A549 (cell line): ENCODE measurements at regions not wholly inside any gene's neighbourhood (a gene's known extent, or its start where the extent isn't known, plus 50 kb on each side); places are given as distances from the start of the nearest gene placed in this dataset.

Source experiments
- ATAC-seq, 2 experiments: fragments of 200-7000 bp in 1 of 2; fragments of >200 bp in 1 of 2; cut with Nextera tagmentation in 1 of 2; cut with Tn5 transposase in 1 of 2; 3 replicates each; pipeline versions ENCODE4 v1.8.0 to v1.9.1; 2018 to 2020; ENCODE audit warnings: mild to moderate bottlenecking in 1 of 2, moderate library complexity in 1 of 2
- CTCF ChIA-PET: fragments of 300-600 bp; sonication (Branson Sonifier 250); formaldehyde crosslinking; extraction: SDS; loops from one replicate; lab custom pipeline; 2021; ENCODE audit warnings: antibody characterized with exemption, inconsistent platforms; lab: Yijun Ruan, JAX
- POLR2A ChIA-PET: fragments of 350-600 bp; formaldehyde crosslinking; extraction: SDS; loops from one replicate; lab custom pipeline; 2021; ENCODE audit warnings: antibody characterized with exemption, inconsistent platforms; lab: Yijun Ruan, JAX
- DNase-seq, 2 experiments: peaks; one replicate each; pipeline versions ENCODE4 v3.0.0 to v3.0.0-alpha.2; 2011 to 2016; ENCODE audit warnings: low read depth in 1 of 2, low spot score in 1 of 2
- FAIRE-seq: peaks from 2 replicates; lab custom pipeline; 2011; peaks lifted over from hg19 to GRCh38; lab: Jason Lieb, UNC
- H3K27ac ChIP-seq, 2 experiments: fragments of >200 bp; sonication (Bioruptor Twin); formaldehyde crosslinking; 3 replicates each; pipeline ENCODE4 v1.5.1; 2016 to 2017
- H3K4me1 ChIP-seq: fragments of >200 bp; sonication (Bioruptor Twin); formaldehyde crosslinking; 3 replicates; pipeline ENCODE4 v1.6.1; 2016
- H3K4me2 ChIP-seq: fragments of >200 bp; sonication (Bioruptor Twin); formaldehyde crosslinking; 3 replicates; pipeline ENCODE4 v1.6.1; 2016
- H3K4me3 ChIP-seq: fragments of >200 bp; sonication (Bioruptor Twin); formaldehyde crosslinking; 3 replicates; pipeline ENCODE4 v1.5.1; 2016
- H3K9me3 ChIP-seq: fragments of >200 bp; sonication (Bioruptor Twin); formaldehyde crosslinking; 3 replicates; pipeline ENCODE4 v1.6.1; 2016
- CBX2 ChIP-seq: fragments of 200-600 bp; sonication (generic); IDR thresholded peaks from 2 replicates; pipeline ENCODE4 v1.6.1; 2016; ENCODE audit warnings: low read depth, mild to moderate bottlenecking, borderline replicate concordance
- CBX8 ChIP-seq: fragments of 200-600 bp; sonication (generic); IDR thresholded peaks from 2 replicates; pipeline ENCODE4 v1.6.1; 2016
- EHMT2 ChIP-seq: fragments of 200-600 bp; sonication (generic); IDR thresholded peaks from 2 replicates; pipeline ENCODE4 v1.6.1; 2016; ENCODE audit warnings: antibody characterized with exemption, low read depth, mild to moderate bottlenecking, moderate library complexity
- ESRRA ChIP-seq: fragments of 150-350 bp; IDR thresholded peaks from 2 replicates; pipeline ENCODE4 v1.6.1; 2014; ENCODE audit warnings: mild to moderate bottlenecking, low read length, borderline replicate concordance
- FOSB ChIP-seq: fragments of 250-450 bp; sonication (Bioruptor Pico); IDR thresholded peaks from 2 replicates; pipeline ENCODE4 v1.5.0; 2020; ENCODE audit warnings: mild to moderate bottlenecking, moderate library complexity
- GATA3 ChIP-seq: IDR thresholded peaks from 2 replicates; pipeline ENCODE4 v1.6.1; 2012; ENCODE audit warnings: borderline replicate concordance
- HOXB13 ChIP-seq: fragments of 250-450 bp; sonication (Bioruptor Pico); IDR thresholded peaks from 2 replicates; pipeline ENCODE4 v1.5.0; 2020; ENCODE audit warnings: low read depth, mild to moderate bottlenecking, moderate library complexity
- KDM1A ChIP-seq: fragments of 200-600 bp; sonication (generic); IDR thresholded peaks from 2 replicates; pipeline ENCODE4 v1.6.1; 2016; ENCODE audit warnings: low read depth, mild to moderate bottlenecking
- KDM5A ChIP-seq: fragments of 200-600 bp; sonication (generic); IDR thresholded peaks from 2 replicates; pipeline ENCODE4 v1.6.1; 2016; ENCODE audit warnings: antibody characterized with exemption, mild to moderate bottlenecking
- NR3C1 ChIP-seq: fragments of >200 bp; sonication (Bioruptor Twin); formaldehyde crosslinking; IDR thresholded peaks from 3 replicates; pipeline ENCODE4 v1.6.1; 2017
- RARB ChIP-seq: fragments of 250-450 bp; sonication (Bioruptor Pico); IDR thresholded peaks from 2 replicates; pipeline ENCODE4 v1.8.0; 2021; ENCODE audit warnings: mild to moderate bottlenecking, moderate library complexity
- RCOR1 ChIP-seq: fragments of 150-350 bp; IDR thresholded peaks from 2 replicates; pipeline ENCODE4 v1.6.1; 2014; ENCODE audit warnings: antibody characterized with exemption, low read length, low read depth
- WGBS: methylation state at CpG from one replicate; pipeline ENCODE4 v1.1.6; 2017; ENCODE audit errors: missing lambda C conversion rate; 5-methylcytosine and 5-hydroxymethylcytosine counted together
- TF ChIP-seq, protein P1 (sequence below): IDR thresholded peaks from 2 replicates; pipeline ENCODE4 v1.6.1; 2012; ENCODE audit warnings: low read depth, borderline replicate concordance
- TF ChIP-seq, protein P2 (sequence below): fragments of 150-350 bp; IDR thresholded peaks from 2 replicates; pipeline ENCODE4 v1.6.1; 2014; ENCODE audit warnings: low read depth, mild to moderate bottlenecking, low read length
- TF ChIP-seq, protein P3 (sequence below): fragments of >200 bp; sonication (Bioruptor Twin); formaldehyde crosslinking; IDR thresholded peaks from 3 replicates; pipeline ENCODE4 v1.5.1; 2016
- TF ChIP-seq, protein P4 (sequence below): IDR thresholded peaks from 2 replicates; pipeline ENCODE4 v1.6.1; 2012
- TF ChIP-seq, protein P5 (sequence below): fragments of 250-450 bp; sonication (Bioruptor Pico); IDR thresholded peaks from 2 replicates; pipeline ENCODE4 v1.5.0; 2020; ENCODE audit warnings: low read depth, mild to moderate bottlenecking, moderate library complexity
- TF ChIP-seq, protein P6 (sequence below): fragments of >200 bp; sonication (Bioruptor Twin); formaldehyde crosslinking; IDR thresholded peaks from 3 replicates; pipeline ENCODE4 v1.6.1; 2016

DNA sequence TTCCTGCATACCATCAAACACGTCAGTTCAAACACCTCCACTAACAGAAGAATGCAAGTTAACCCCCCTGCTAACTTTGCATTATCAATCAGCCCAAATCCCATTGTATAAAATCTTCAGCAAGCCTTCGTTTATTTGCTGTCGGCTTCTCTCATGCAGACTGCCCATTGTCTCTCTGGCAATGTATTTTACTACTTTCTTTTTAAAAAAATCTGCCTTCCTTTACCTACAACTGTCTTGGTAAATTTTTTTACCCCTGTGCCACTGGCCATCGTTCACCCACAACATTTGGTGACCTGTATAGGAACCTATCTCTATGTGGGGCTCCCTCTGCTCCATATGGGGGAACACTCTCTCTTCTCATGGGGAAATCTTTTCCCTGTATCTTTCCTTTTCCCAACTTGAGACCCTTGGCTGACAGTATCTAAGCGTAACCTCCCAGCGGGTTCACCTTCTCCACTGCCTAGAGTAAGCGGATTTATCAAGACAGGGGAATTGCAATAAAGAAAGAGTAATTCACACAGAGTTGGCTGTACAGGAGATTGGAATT, 244.6 kb downstream of the CPXCR1 start:
- no peak for ATAC-seq
- ChIA-PET POLR2A (no interaction called here), CTCF (no interaction called here)
- H3K4me1 ChIP-seq = no peaks in the 10 kb centered on the region
- DNase-seq = no peak
- no peak overlapping the region for H3K4me3 ChIP-seq
- no peak for FAIRE-seq
- H3K9me3 ChIP-seq = no peaks in the 10 kb centered on the region
- no peak overlapping the region for H3K27ac ChIP-seq
- TF ChIP-seq RARB (CRISPR knock-in tag) (no peak), CBX2 (no peak), KDM5A (no peak), NR3C1 (no peak), CBX8 (no peak)
- no peak overlapping the region for H3K4me2 ChIP-seq
- WGBS = 16% methylated on average over 7 of the region's 7 CpGs

DNA sequence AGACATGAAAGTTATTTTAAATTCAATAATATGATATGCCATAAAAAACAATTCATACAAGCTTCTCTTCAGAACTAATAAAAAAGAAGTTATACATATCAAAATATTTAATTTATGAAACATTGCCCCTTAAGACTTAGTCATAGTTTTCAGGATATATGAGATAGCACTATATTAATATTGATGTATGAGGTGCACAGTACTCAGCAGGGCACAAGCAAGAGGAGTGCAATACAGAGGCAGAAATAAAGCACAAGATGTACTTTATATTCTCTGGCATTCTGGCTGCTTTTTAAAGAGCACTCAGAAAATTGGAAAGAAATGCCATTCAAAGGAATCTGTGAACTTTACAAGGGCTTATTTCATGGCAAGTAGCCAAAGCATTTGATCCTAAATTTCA, 274.9 kb downstream of the CPXCR1 start:
- no peak for FAIRE-seq
- POLR2A ChIA-PET = no interaction called here

DNA sequence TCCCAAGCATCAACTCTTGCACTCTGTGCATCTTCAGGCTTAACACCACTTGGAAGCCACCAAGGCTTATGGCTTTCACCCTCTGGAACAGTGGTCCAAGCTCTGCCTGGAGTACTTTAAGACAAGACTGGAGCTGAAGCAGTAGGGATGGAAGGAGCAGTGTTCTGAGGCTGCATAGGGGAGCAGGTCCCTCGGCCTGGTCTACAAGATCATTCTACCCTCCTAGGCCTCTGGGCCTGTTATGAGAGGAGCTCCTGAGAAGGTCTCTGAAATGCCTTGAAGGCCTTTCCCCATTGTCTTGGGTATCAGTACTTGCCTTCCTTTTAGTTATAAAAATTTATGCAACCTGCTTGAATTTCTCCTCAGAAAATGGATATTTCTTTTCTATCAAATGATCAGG, 286.7 kb downstream of the CPXCR1 start:
- WGBS = 0% methylated on average over 1 of the region's 1 CpG
- Histone ChIP-seq H3K9me3 (no peaks in the 10 kb centered on the region; the same call in 2 of the 3 replicates), H3K27ac (no peak overlapping the region), H3K4me3 (no peak overlapping the region), H3K4me1 (no peaks in the 10 kb centered on the region), H3K4me2 (no peak overlapping the region)
- ATAC-seq (no peak), DNase-seq (no peak), FAIRE-seq (no peak)
- TF ChIP-seq, protein P1, sequence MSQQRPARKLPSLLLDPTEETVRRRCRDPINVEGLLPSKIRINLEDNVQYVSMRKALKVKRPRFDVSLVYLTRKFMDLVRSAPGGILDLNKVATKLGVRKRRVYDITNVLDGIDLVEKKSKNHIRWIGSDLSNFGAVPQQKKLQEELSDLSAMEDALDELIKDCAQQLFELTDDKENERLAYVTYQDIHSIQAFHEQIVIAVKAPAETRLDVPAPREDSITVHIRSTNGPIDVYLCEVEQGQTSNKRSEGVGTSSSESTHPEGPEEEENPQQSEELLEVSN = no peak
- TF ChIP-seq, protein P2, sequence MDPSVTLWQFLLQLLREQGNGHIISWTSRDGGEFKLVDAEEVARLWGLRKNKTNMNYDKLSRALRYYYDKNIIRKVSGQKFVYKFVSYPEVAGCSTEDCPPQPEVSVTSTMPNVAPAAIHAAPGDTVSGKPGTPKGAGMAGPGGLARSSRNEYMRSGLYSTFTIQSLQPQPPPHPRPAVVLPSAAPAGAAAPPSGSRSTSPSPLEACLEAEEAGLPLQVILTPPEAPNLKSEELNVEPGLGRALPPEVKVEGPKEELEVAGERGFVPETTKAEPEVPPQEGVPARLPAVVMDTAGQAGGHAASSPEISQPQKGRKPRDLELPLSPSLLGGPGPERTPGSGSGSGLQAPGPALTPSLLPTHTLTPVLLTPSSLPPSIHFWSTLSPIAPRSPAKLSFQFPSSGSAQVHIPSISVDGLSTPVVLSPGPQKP = no peak
- TF ChIP-seq, protein P3, sequence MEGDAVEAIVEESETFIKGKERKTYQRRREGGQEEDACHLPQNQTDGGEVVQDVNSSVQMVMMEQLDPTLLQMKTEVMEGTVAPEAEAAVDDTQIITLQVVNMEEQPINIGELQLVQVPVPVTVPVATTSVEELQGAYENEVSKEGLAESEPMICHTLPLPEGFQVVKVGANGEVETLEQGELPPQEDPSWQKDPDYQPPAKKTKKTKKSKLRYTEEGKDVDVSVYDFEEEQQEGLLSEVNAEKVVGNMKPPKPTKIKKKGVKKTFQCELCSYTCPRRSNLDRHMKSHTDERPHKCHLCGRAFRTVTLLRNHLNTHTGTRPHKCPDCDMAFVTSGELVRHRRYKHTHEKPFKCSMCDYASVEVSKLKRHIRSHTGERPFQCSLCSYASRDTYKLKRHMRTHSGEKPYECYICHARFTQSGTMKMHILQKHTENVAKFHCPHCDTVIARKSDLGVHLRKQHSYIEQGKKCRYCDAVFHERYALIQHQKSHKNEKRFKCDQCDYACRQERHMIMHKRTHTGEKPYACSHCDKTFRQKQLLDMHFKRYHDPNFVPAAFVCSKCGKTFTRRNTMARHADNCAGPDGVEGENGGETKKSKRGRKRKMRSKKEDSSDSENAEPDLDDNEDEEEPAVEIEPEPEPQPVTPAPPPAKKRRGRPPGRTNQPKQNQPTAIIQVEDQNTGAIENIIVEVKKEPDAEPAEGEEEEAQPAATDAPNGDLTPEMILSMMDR = no peak
- TF ChIP-seq ESRRA = no peak
- no peak for TF ChIP-seq EHMT2
- no peak for TF ChIP-seq KDM5A
- TF ChIP-seq, protein P4, sequence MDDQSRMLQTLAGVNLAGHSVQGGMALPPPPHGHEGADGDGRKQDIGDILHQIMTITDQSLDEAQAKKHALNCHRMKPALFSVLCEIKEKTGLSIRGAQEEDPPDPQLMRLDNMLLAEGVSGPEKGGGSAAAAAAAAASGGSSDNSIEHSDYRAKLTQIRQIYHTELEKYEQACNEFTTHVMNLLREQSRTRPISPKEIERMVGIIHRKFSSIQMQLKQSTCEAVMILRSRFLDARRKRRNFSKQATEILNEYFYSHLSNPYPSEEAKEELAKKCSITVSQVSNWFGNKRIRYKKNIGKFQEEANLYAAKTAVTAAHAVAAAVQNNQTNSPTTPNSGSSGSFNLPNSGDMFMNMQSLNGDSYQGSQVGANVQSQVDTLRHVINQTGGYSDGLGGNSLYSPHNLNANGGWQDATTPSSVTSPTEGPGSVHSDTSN = no peak
- no peak for TF ChIP-seq GATA3
- CTCF ChIA-PET = no interaction called here
- POLR2A ChIA-PET = no interaction called here

More for the DNA sequence above, 274.9 kb downstream of the CPXCR1 start:
- TF ChIP-seq RCOR1 = no peak
- TF ChIP-seq HOXB13 (CRISPR knock-in tag) = no peak
- TF ChIP-seq FOSB (CRISPR knock-in tag) = no peak
- TF ChIP-seq, protein P1 = no peak
- TF ChIP-seq KDM1A = no peak
- TF ChIP-seq, protein P5, sequence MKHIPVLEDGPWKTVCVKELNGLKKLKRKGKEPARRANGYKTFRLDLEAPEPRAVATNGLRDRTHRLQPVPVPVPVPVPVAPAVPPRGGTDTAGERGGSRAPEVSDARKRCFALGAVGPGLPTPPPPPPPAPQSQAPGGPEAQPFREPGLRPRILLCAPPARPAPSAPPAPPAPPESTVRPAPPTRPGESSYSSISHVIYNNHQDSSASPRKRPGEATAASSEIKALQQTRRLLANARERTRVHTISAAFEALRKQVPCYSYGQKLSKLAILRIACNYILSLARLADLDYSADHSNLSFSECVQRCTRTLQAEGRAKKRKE (CRISPR knock-in tag) = no peak
- no peak for TF ChIP-seq KDM5A
- TF ChIP-seq, protein P6, sequence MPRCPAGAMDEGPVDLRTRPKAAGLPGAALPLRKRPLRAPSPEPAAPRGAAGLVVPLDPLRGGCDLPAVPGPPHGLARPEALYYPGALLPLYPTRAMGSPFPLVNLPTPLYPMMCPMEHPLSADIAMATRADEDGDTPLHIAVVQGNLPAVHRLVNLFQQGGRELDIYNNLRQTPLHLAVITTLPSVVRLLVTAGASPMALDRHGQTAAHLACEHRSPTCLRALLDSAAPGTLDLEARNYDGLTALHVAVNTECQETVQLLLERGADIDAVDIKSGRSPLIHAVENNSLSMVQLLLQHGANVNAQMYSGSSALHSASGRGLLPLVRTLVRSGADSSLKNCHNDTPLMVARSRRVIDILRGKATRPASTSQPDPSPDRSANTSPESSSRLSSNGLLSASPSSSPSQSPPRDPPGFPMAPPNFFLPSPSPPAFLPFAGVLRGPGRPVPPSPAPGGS = no peak
- no peak for TF ChIP-seq EHMT2
- Histone ChIP-seq H3K27ac (no peak overlapping the region), H3K4me2 (no peak overlapping the region), H3K4me3 (no peak overlapping the region), H3K4me1 (no peaks in the 10 kb centered on the region), H3K9me3 (no peaks in the 10 kb centered on the region)
- CTCF ChIA-PET = no interaction called here
- DNase-seq (no peak), ATAC-seq (no peak)
